ENCODE measurements at regions not wholly inside any gene's neighbourhood (a gene's known extent, or its start where the extent isn't known, plus 50 kb on each side); places are given as distances from the start of the nearest gene placed in this dataset.

DNA sequence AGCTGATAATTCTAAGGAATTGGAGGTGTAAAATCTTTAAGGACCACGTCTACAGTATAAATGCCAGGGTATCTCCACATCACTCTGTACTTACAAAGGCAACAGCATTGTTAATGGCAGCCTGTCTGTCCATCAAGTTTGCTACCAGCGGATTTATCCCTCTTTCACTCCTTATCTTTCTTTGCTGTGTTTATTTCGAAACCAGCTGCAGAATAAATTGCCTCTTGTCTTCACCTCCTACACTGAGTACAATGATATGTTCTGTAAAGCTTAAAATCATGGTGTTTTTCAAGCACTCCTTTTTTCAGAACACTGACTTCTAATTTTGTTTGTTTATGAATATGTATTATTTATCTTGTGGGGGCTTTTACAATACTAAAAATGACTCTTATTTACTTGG, 1088.1 kb downstream of the NR2F1-AS1 start:
- DNase-seq (ENCODE audit: low spot score), result no peak

DNA sequence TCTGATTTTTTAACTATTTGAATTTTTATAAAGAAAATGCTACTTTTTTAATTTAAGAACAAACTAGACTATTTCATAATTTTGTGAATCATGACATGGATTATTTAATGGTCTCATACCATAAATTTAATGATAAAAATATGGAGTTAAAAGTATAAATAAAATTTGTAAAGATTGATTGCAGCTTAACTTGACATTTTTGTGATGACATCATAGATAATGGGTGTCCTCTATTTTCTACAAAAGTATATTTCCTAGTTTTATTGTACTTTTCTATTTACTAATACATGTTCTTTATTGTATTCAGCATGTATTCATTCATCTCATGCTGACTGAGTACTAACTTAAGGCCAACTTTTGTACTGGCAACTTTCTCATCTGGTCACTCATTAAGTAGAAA, 1096.5 kb downstream of the NR2F1-AS1 start:
- DNase-seq (ENCODE audit: low spot score), result no peak

DNA sequence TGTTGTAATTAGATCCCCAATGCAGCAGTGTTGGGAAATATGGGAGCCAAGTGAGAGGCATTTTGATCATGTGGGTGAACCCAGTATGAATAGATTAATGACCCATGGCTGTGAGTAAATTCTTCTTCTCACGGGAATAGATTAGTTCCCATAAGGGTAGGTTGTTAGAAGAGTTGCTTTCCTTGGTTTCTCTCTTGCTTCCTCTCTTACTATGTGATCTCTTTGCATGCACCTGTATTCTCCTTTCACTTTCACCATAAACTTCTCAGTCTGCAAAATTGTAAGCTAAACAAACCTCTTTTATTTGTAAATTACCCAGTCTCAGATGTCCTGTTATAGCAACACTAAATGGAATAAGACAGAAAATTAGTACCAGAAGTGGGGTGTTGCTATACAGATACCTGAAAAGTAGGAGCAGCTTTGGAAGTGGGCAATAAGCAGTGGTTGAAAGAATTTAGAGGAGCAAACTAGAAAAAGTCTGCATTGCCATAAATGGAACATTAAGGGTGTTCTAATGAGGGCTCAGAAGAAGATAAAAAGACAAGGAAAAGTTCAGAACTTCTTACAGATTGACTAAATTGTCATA, 1090.0 kb upstream of the ARRDC3 start:
- DNase-seq (ENCODE audit: low spot score), result no peak

DNA sequence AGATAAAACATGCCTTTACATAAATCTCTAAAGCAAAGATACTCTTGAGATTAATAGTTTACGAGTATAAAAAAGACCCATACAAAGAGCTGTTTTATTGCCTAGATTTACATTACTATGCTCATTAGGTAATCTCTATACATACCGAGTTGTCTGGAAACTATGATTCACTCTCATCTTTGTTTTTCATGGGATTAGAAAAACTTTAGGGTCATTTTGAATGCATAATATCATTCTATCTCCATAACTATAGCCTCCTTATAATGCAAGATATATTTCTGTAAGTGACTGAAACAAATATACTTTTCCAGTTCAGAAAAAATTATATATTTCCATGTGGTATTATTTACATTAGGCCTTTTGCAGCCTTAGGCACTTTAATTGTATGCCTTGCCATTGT, 1088.7 kb upstream of the ARRDC3 start:
- DNase-seq (ENCODE audit: low spot score), result no peak

DNA sequence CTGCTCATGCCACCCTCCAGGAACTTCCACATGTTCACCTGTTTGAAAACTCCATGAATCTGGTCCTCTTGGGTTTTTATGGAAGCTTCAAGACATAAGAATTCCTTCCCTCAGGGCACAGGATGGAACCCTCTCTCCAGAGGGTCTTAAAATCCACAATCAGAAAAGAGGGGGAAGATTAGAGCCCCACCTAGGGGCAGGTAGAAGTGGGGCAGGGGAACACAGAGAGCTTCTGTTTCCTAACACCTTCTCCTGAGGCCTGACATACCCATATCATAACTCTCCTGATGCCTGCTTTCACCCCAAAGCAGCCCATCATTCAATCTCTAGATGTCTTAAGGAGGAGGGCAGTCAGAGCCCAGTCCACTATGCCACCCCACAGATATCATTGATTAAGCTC, 1087.7 kb upstream of the ARRDC3 start:
- DNase-seq (ENCODE audit: low spot score), result no peak

DNA sequence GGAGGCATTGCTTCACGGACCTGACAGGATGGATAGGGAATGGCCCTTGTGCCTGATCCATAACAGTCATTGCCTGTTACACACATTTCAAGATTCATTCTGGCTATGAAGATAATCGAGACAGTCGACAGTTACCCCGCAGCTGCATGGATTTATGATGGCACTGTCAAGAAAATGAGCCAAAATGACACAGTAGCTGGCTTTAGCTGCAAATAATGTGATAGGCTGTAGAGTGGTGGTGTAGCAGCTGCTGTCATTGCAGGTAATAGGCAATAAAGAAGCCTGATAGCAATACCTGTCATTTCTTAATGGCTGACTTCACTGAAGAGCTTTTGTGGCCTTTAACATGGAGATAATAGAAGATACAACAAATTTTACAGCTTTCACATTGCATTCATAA, 1085.2 kb upstream of the ARRDC3 start:
- DNase-seq (ENCODE audit: low spot score), result no peak

DNA sequence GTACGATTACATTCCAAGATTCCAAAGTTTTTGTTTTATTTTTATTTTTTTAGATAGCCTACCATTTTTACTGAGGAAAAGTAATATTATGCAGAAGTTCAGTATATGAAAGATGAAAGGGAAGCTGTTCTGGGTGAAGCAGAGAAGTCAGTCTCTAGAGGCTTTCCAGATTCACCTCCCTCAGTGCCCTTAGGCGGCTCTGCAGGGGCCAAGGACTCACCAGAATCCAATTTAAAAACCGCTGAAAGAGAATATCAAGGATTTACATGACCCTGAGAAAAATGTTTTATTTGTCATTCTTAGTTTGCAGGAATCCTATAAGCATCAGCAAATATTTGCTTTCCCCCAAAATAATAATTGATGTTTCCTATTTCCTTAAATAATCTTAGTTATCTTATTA, 1084.6 kb upstream of the ARRDC3 start:
- no peak for DNase-seq (ENCODE audit: low spot score)

DNA sequence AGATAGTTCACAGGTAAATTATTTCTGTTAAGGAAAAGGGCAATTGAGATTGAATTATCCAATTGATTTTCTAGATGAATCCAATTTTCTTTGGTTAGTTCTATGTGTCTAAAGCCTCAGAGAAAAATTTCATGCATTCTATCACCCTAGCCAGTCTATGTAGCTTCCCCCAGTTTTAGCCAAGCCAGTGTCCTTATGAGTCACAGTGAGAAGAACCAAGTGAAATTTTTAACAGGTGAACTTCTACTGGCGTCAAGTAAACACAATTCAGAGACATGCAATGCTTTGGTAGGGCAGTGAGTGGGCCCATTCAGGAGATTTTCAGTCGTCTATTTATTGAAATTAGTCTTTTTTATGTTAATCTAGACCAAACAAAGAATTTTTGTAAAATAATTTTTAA, 1077.4 kb upstream of the ARRDC3 start:
- DNase-seq (ENCODE audit: low spot score), result no peak

DNA sequence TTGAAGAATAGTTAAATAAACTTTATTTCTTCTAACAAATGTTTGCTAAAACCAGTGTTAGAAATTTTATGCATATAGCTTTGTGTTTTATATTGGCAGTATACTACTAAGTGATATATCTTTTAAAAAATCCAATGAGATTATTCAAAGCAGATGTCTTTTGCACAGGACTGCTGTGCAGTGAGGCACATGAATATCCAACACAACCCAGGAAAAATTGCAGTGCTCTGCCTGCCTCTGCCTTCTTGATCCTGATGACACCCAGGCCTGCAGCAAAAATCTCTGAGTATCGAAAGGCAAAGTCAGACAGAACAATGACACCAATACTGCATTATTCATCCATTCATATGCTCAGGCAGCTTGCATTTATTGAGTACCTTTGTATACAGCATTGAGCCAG, 1076.5 kb upstream of the ARRDC3 start:
- no peak for DNase-seq (ENCODE audit: low spot score)

DNA sequence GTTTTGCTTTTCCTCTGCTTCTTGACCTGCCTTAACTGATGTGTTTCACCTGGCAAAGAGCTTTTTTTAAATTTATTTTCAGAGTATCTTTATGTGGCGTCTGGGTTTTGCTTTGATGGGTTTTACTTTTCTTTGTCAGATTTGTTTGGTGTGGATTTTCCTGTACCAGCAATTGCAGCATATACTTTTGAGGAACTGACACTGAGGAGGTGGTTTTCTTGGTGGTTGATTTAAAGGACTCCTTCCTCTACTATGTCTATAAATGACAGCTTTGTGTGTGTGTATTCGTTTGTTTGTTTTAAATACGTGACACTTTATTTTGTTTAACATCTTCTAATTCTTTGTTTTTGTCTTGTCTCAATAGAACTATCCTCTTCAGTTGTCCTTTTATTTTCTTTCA, 1071.9 kb upstream of the ARRDC3 start:
- no peak for DNase-seq (ENCODE audit: low spot score)

DNA sequence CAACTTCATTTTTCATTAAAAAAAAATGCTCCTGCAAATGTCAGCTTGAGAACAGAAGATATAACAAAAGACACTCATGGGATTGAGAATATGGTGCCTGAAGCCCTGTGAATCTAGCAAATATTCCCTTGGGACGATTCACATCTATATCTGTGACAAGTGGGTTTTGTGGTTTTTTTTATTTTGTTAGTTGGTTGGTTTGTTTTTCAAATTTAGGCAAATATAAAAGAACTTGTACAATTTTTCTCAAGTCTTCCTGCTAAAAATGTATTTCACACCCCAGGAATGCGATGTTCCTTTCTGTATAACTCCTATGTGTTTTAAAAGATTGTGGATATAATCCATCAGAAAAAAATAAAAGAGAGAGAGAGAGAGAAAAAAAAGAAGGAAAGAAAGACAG, 1061.8 kb upstream of the ARRDC3 start:
- DNase-seq (ENCODE audit: low spot score), result no peak

DNA sequence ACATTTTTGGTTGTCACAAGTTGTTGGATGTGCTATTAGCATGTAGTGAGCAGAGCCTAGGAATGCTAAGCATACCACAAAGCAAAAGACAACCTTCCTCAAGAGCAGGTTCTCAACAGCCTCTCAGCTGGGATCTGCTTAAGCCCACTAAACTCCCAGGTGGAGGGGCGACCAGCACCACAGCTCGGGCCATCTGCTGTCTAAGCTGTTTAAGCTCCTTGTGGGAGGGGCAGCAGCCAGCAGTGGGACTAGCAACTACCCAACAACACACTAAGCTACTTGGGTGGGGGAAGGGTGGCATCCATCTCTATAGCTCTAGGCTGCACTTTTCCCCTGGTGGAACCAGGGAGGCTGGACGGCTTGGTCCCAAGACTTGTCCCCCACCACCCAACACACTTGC, 1052.7 kb upstream of the ARRDC3 start:
- DNase-seq (ENCODE audit: low spot score), result no peak

DNA sequence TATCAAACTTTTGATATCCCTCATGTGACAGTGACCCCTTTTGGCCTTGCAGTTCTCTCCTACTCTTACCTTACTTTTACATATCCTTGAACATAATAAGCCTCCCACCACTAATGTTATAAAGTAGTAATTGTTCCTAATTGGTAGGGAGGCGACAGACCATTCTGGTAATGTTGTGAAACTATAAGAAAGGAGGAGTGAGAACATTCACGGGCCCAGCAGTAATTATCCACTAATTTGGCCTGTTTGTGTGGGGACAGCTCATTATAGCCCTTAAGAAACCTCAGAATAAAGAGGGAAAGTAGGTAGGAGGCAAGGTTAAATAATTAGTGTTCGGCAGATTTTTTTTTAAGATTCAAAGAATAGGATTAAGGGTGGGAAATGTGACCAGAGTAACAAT, 1046.5 kb upstream of the ARRDC3 start:
- DNase-seq (ENCODE audit: low spot score), result no peak

DNA sequence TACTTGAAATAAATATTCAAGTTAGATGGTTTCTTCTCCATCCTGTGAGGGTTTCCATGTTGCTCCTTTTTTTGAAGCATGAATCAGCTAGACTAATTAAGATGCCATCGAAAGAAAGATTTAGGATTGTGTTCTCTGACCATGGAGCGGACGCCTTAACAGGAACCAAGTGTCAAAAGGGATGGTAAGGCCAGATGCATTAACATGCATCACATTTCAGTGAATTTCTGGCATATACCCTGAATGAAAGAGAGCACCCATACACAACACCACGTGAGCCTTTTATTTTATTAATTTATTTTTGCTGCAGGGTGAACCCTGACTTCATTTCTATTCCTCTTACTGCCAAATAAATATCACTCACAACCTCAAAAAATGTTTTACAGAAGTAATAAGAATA, 1045.3 kb upstream of the ARRDC3 start:
- DNase-seq (ENCODE audit: low spot score), result no peak

DNA sequence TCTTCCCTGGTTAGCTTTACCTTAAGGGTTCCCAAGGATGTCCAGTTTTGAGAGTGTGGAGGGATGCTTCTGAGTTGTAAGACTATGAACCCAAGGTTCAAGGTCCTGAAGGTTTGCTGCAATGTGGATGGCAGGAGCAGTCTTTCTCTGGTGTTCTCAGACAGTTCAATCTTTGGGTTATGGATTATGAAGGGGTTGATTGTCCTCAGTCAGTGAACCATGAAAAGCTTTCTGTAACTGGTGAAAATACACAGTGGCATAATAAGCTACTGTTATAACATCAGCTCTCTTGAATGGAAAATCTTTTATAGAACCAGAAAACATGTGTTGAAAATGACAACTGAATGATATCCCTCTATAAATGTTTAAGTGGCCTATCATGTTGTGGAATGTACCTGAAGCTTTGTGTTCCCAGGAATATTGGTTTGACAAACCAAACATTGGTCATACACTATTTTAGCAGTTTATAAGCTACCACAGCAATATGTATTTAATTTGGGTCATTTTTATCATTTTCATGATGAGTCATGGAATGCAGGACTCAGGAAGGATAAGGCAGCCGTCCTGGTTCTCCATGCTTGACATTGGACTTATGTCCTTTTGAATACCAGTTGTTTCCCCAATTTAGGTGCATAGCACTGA, 1041.8 kb upstream of the ARRDC3 start:
- no peak for DNase-seq (ENCODE audit: low spot score)

DNA sequence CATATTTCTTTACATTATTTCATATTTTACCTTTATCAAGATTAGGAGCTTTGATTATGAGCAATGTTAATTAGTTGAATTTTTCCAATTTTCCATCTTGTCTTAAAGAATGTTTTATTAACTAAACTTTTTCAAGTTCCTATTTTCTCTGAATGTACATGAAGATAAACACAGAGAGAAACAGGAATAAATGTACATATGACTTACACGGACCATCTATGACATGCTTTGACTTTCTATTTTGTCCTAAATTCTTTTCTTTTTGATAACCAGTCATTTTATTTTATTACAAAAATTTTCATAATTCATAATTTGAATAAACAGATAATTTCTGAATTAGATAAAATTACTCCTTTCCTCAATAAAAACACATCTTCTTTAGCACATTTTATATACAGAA, 1038.8 kb upstream of the ARRDC3 start:
- DNase-seq (ENCODE audit: low spot score), result no peak

DNA sequence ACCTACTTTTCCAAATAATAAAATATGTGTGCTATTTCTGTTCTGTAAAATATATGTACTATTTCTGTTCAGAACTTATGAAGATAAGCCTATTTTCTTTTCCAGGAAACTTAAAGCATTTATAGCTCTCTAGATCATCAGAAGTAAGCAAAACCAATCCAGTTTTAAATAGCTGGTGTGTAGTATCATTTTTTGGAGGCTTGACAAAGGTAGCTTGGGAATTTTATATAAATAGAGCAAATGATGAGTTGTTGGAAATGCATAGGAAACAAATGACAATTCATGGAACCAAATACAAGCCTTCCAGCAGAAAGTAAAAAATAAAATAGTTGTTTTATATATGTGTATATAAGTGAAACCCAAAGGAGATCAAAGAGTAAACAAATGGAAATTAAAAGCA, 1038.1 kb upstream of the ARRDC3 start:
- no peak for DNase-seq (ENCODE audit: low spot score)

DNA sequence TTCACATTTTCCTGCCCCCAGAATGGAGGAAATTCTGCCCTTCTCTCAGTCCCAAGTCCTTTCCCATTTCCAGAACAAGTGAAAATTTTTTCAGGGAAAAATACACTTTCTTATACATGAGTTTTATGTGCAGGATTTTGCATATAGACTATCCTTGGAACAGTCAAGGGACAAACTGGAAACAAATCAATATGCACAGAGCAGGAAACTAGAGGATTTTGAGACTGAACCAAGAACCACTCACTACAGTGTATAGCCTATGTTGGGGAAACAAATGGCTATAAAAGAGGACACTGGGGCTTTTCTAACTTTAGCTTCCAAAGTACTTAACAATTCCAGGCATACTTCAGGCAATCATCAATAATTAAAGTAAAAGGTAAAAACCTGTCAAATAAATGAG, 1036.1 kb upstream of the ARRDC3 start:
- no peak for DNase-seq (ENCODE audit: low spot score)

DNA sequence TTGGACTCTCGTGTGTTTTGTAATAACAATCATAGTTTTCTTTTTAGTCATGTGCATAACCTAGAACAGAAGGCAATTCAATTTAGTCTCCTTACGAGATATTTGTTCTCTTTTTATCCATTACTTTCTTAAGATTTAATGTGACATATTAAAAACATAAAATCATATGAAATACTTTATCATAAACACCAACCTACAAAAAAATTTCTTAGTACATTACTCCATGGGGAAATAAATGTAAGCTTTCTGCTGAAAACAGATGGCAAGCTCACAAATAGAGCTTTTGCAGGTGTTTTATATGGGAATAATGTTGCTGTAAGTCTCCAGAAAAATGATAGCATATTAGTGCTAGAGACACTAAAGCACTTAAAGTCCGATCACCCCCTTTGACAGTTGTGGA, 1035.2 kb upstream of the ARRDC3 start:
- DNase-seq (ENCODE audit: low spot score), result no peak

DNA sequence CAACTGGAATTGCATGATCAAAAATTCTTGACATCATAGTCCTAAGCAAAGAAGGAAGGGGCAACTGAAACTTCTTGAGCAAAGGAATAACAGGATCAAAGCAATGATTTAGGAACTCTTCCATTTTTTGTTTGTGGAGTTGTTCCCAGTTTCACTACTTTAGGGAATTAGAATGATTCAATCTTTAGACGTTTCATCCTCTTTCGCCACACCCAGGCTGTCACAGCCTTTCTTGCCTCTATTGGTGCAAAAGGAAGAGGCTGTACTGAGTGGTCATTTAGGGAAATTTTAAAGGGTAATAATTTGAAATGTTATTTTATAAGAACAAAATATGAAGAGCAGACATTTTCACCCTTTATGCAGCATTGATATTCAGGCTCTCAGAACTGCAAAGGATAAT, 1026.0 kb upstream of the ARRDC3 start:
- no peak for DNase-seq (ENCODE audit: low spot score)

DNA sequence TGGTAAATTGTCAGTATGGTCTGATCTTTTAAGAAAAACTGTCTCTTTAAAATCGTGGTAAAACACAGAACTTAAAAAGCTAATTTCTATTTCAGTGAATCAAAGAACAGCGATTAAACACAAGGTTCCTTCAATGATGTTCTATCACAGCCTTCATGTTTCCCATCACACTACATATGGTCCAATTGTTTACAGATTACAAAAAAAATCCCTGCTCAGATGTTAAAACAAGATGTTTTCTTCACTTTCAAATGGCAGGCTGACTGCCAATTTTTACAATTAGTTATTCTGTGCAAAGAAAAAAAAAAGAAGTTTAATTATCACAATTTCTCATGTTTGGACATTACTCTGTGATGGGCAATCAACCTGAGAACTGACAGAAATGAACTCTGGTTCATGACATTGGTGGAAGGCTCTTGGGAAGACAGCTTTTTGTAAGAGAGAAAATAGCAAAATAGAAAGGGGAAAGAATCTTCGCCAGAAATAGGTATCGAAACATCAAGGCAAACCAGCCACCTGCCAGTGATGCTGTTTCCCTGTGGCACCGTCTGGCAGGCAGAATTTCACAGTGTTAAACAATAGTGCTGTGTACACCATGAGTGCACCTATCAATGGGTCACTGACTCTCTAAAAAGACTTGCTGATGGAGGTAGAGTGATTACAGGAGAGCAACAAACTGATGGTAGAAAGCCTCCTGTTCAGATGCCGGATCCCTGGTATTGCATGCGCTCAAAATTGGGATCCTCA, 1020.0 kb upstream of the ARRDC3 start:
- DNase-seq (ENCODE audit: low spot score), result no peak

DNA sequence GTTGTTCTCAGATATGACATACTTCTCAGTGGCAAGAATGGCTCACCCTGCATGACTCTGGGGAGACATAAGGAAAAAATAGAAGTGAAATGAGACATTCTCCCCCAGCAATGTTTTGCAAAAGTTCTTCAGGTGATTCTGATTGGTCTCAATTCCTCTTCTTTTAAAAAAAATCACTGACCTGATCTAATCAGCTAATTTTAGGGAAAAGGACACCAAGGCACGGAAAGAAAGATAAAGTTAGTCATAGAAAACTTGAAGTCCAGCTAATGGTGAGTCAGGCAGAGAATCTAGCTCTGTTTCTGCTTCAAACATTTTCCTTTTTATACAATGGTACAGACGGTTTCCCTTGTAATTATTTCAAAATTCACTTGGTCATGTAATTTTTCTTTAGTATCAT, 1018.9 kb upstream of the ARRDC3 start:
- no peak for DNase-seq (ENCODE audit: low spot score)

DNA sequence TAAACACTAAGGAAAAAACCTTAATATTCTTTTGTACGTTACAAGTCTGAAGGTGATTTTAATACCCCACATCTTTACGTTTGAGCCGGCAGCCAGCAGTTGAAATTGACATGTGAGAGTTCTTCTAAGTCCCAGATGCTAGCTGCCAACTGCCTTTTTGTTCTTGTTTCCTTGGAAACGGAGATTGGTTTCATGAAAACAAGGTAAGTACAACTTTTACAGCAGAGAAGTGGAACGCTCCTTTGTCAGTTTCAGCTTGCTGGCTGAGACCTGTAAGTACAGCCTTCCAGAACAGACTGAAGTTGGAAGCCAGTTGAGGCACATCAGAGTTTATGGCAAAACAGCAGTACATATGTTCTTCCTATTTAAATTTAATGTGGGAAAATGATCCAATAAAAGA, 1018.4 kb upstream of the ARRDC3 start:
- DNase-seq (ENCODE audit: low spot score), result no peak

DNA sequence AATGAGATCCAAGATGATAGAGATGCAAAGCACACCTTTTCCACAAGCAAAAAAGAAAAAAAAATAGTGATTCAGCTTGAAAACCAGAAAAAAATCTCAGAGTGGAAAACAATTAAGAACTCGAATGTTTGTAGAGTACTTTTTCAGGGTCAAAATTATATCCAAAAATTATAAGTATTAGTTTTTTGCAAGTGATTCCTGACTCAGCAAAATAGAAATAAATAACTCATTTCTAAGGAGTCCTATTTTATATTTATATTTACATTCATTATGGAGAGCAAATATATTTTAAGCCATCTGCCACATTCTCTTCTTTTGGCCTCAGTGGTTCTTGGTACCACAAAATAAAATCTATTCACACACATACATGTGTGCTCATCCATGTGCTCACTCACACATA, 1011.8 kb upstream of the ARRDC3 start:
- DNase-seq (ENCODE audit: low spot score), result no peak

Data from CD4-positive, alpha-beta T cell treated with Interleukin-15 for 4 hours (primary cell).